ENCODE measurements at regions not wholly inside any gene's neighbourhood (a gene's known extent, or its start where the extent isn't known, plus 50 kb on each side); places are given as distances from the start of the nearest gene placed in this dataset.

DNA sequence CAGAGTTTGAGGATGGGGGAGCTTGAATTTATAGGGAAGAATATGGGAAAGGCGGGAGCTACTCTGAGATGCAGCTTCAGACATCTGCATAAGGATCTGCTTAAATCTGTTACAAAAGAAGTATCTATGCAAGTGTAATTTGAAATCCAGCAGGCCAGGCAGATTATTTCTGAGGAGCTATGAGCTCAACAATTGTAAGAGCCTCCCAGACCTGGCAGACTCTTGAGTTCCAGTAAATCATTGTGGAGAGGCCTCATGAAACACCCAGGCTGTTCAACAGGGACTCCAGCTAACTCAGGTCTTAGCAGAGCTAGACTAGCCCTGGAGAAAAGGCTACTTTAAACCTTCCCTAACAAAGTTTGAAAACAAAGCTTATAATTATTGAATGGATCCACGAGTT lies 647.5 kb upstream of the CHRM3 start (continued):
- TF ChIP-seq SAP130 (CRISPR knock-in tag; IDR thresholded peaks at IDR 0.05; ENCODE audit: low read depth), result no peak
- TF ChIP-seq ZNF607 (CRISPR knock-in tag; IDR thresholded peaks at IDR 0.05; ENCODE audit: borderline replicate concordance), result no peak
- TF ChIP-seq MYPOP (CRISPR knock-in tag; IDR thresholded peaks at IDR 0.05), result no peak

- Histone ChIP-seq H3K4me2 (ENCODE audit: low read depth, low read length) (no peak overlapping the region), H3K9me3 (ENCODE audit: low read length) (peaks cover 88% of the 10 kb centered on the region), H3K27ac (ENCODE audit: extremely low read length, insufficient read depth, low read length) (no peak overlapping the region), H3K4me3 (replicated peaks in 1 of 3; ENCODE audit: insufficient read depth in 1 of 3, low read depth in 2 of 3, low read length in 3 of 3) (no peak overlapping the region), H3K36me3 (replicated peaks in 1 of 2; ENCODE audit: control insufficient read depth in 1 of 2, insufficient read depth in 2 of 2, low read length in 2 of 2) (no peaks in the 10 kb centered on the region), H2AFZ (ENCODE audit: low read length) (no peak overlapping the region), H3K79me2 (ENCODE audit: insufficient read depth, low read length) (no peaks in the 10 kb centered on the region), H3K9ac (ENCODE audit: insufficient read depth, low read depth, low read length) (no peak overlapping the region), H4K20me1 (ENCODE audit: insufficient read depth, low read length) (no peaks in the 10 kb centered on the region), H3K27me3 (ENCODE audit: control insufficient read depth in 1 of 2, insufficient read depth in 2 of 2, low read length in 2 of 2) (no peaks in the 10 kb centered on the region), H3K4me1 (ENCODE audit: insufficient read depth, low read length) (no peaks in the 10 kb centered on the region)
- FAIRE-seq (no peak), ATAC-seq (no peak), DNase-seq (ENCODE audit: low spot score) (no peak)
- peak; percentile 46; the same call in 1 of the 2 replicates for TF ChIP-seq MAFF (IDR thresholded peaks at IDR 0.05; ENCODE audit: low read depth, low read length)
- no peak for TF ChIP-seq TCF12 (IDR thresholded peaks at IDR 0.05)
- TF ChIP-seq TCF12 (CRISPR knock-in tag; IDR thresholded peaks at IDR 0.05), result no peak
- TF ChIP-seq SNAPC5 (CRISPR knock-in tag; IDR thresholded peaks at IDR 0.05; ENCODE audit: borderline replicate concordance), result no peak
- peak; percentile 27 to 67; a peak in 3 of 4 replicates for TF ChIP-seq MAFK (conservative IDR thresholded peaks at IDR 0.05 in 1 of 2, IDR thresholded peaks at IDR 0.05 in 1 of 2; ENCODE audit: low read length in 2 of 2)
- ChIA-PET CTCF (ENCODE audit: low intra/inter-chr PET ratio, low total read pairs) (no interaction called here), POLR2A (no interaction called here)
- BruUV-seq (replicated peaks), result no TSS peak
- in situ Hi-C loops (cut with HindIII; ENCODE audit: extremely low pct_ligation_motif_present, low pct_unique_long_range_greater_than_20kb), result no loop called here
- intact Hi-C loops (cut with micrococcal nuclease; ENCODE audit: unreplicated experiment), result no loop called here
Observed at GRCh38 chr1:238727670-238728069, 658.7 kb upstream of the CHRM3 start.
